IgD-negative memory B cell (primary cell): ENCODE measurements at regions not wholly inside any gene's neighbourhood (a gene's known extent, or its start where the extent isn't known, plus 50 kb on each side); places are given as distances from the start of the nearest gene placed in this dataset.

ENCODE experiments used
- H3K27ac Mint-ChIP-seq, 3 donors: one replicate each; pipeline ENCODE4 v1.8.0; 2020 to 2022; ENCODE audit warnings: mild to moderate bottlenecking in 3 of 3, mixed read lengths in 3 of 3, moderate library complexity in 1 of 3
- H3K27me3 Mint-ChIP-seq: one replicate; pipeline ENCODE4 v1.8.0; 2021; ENCODE audit warnings: mixed read lengths
- H3K36me3 Mint-ChIP-seq: one replicate; pipeline ENCODE4 v1.8.0; 2020; ENCODE audit warnings: mild to moderate bottlenecking, mixed read lengths
- H3K4me1 Mint-ChIP-seq, 3 donors: one replicate each; pipeline ENCODE4 v1.8.0; 2020 to 2022; ENCODE audit warnings: mixed read lengths in 3 of 3, mild to moderate bottlenecking in 1 of 3
- H3K4me3 Mint-ChIP-seq, 4 donors: one replicate each; pipeline ENCODE4 v1.8.0; 2020 to 2022; ENCODE audit warnings: mild to moderate bottlenecking in 4 of 4, mixed read lengths in 4 of 4, moderate library complexity in 3 of 4
- H3K9me3 Mint-ChIP-seq, 3 donors: one replicate each; pipeline ENCODE4 v1.8.0; 2020 to 2021; ENCODE audit warnings: mixed read lengths in 3 of 3, mild to moderate bottlenecking in 1 of 3

- Mint-ChIP-seq H3K4me1 (no peaks in the 10 kb centered on the region), H3K27me3 (no peaks in the 10 kb centered on the region), H3K27ac (no peak overlapping the region), H3K36me3 (peaks cover 2% of the 10 kb centered on the region), H3K9me3 (no peaks in the 10 kb centered on the region), H3K4me3 (no peak overlapping the region)
Observed at GRCh38 chr6:80463197-80463596, 356.7 kb downstream of the BCKDHB start.

- H3K27me3 Mint-ChIP-seq = no peaks in the 10 kb centered on the region
- no peak overlapping the region for H3K4me3 Mint-ChIP-seq
- no peaks in the 10 kb centered on the region for H3K4me1 Mint-ChIP-seq
- no peaks in the 10 kb centered on the region for H3K9me3 Mint-ChIP-seq
- H3K36me3 Mint-ChIP-seq = peaks cover 2% of the 10 kb centered on the region
- H3K27ac Mint-ChIP-seq = no peak overlapping the region
Observed at GRCh38 chr6:80460257-80460865, 353.9 kb downstream of the BCKDHB start.

- Mint-ChIP-seq H3K4me1 (no peaks in the 10 kb centered on the region), H3K27me3 (no peaks in the 10 kb centered on the region), H3K4me3 (no peak overlapping the region), H3K9me3 (no peaks in the 10 kb centered on the region), H3K36me3 (no peaks in the 10 kb centered on the region), H3K27ac (no peak overlapping the region)
Observed at GRCh38 chr6:80457439-80457933, 351.0 kb downstream of the BCKDHB start.

- Mint-ChIP-seq H3K36me3 (no peaks in the 10 kb centered on the region), H3K27ac (no peak overlapping the region), H3K4me1 (no peaks in the 10 kb centered on the region), H3K9me3 (peaks cover 0 to 2% (median 0%) of the 10 kb centered on the region in 3 donors), H3K4me3 (no peak overlapping the region), H3K27me3 (no peaks in the 10 kb centered on the region)
Observed at GRCh38 chr6:80456724-80457438, 350.4 kb downstream of the BCKDHB start.

GRCh38 chr6:80454661-80455365 lies 348.3 kb downstream of the BCKDHB start:
- Mint-ChIP-seq H3K4me3 (no peak overlapping the region), H3K4me1 (no peaks in the 10 kb centered on the region), H3K27me3 (no peaks in the 10 kb centered on the region), H3K27ac (no peak overlapping the region), H3K36me3 (no peaks in the 10 kb centered on the region), H3K9me3 (peaks cover 0 to 2% (median 0%) of the 10 kb centered on the region in 3 donors)

GRCh38 chr6:80454197-80454596 lies 347.7 kb downstream of the BCKDHB start:
- Mint-ChIP-seq H3K27me3 (no peaks in the 10 kb centered on the region), H3K27ac (no peak overlapping the region), H3K36me3 (no peaks in the 10 kb centered on the region), H3K4me1 (no peaks in the 10 kb centered on the region), H3K9me3 (peaks cover 0 to 2% (median 0%) of the 10 kb centered on the region in 3 donors), H3K4me3 (no peak overlapping the region)

- Mint-ChIP-seq H3K9me3 (peaks cover 0 to 4% (median 0%) of the 10 kb centered on the region in 3 donors), H3K4me1 (no peaks in the 10 kb centered on the region), H3K27ac (no peak overlapping the region), H3K36me3 (peaks cover 5% of the 10 kb centered on the region), H3K4me3 (no peak overlapping the region), H3K27me3 (no peaks in the 10 kb centered on the region)
Observed at GRCh38 chr6:80449726-80450125, 343.3 kb downstream of the BCKDHB start.

- Mint-ChIP-seq H3K4me1 (no peaks in the 10 kb centered on the region), H3K27me3 (no peaks in the 10 kb centered on the region), H3K4me3 (no peak overlapping the region), H3K36me3 (peaks cover 5% of the 10 kb centered on the region), H3K9me3 (peaks cover 0 to 2% (median 0%) of the 10 kb centered on the region in 3 donors), H3K27ac (no peak overlapping the region)
Observed at GRCh38 chr6:80446454-80447045, 340.1 kb downstream of the BCKDHB start.

- no peaks in the 10 kb centered on the region for H3K27me3 Mint-ChIP-seq
- no peak overlapping the region for H3K4me3 Mint-ChIP-seq
- peaks cover 0 to 2% (median 0%) of the 10 kb centered on the region in 3 donors for H3K9me3 Mint-ChIP-seq
- peaks cover 5% of the 10 kb centered on the region for H3K36me3 Mint-ChIP-seq
- H3K4me1 Mint-ChIP-seq = no peaks in the 10 kb centered on the region
- no peak overlapping the region for H3K27ac Mint-ChIP-seq
Observed at GRCh38 chr6:80445751-80446150, 339.3 kb downstream of the BCKDHB start.

- peak overlapping the region in 1 of 3 donors; percentile 45 for H3K27ac Mint-ChIP-seq
- no peaks in the 10 kb centered on the region for H3K27me3 Mint-ChIP-seq
- H3K4me1 Mint-ChIP-seq = no peaks in the 10 kb centered on the region
- H3K9me3 Mint-ChIP-seq = no peaks in the 10 kb centered on the region
- peaks cover 3% of the 10 kb centered on the region for H3K36me3 Mint-ChIP-seq
- H3K4me3 Mint-ChIP-seq = no peak overlapping the region
Observed at GRCh38 chr6:80442366-80442765, 335.9 kb downstream of the BCKDHB start.

GRCh38 chr6:80441131-80441530 lies 334.7 kb downstream of the BCKDHB start:
- Mint-ChIP-seq H3K27ac (no peak overlapping the region), H3K4me3 (no peak overlapping the region), H3K4me1 (no peaks in the 10 kb centered on the region), H3K27me3 (no peaks in the 10 kb centered on the region), H3K36me3 (peaks cover 3% of the 10 kb centered on the region), H3K9me3 (no peaks in the 10 kb centered on the region)

- Mint-ChIP-seq H3K27me3 (no peaks in the 10 kb centered on the region), H3K36me3 (peaks cover 3% of the 10 kb centered on the region), H3K27ac (no peak overlapping the region), H3K4me3 (no peak overlapping the region), H3K9me3 (no peaks in the 10 kb centered on the region), H3K4me1 (no peaks in the 10 kb centered on the region)
Observed at GRCh38 chr6:80440496-80441115, 334.1 kb downstream of the BCKDHB start.

GRCh38 chr6:80439721-80440470 lies 333.4 kb downstream of the BCKDHB start:
- H3K27ac Mint-ChIP-seq = no peak overlapping the region
- H3K4me1 Mint-ChIP-seq = no peaks in the 10 kb centered on the region

GRCh38 chr6:80438772-80439171 lies 332.3 kb downstream of the BCKDHB start:
- no peaks in the 10 kb centered on the region for H3K36me3 Mint-ChIP-seq
- no peaks in the 10 kb centered on the region for H3K27me3 Mint-ChIP-seq
- H3K4me1 Mint-ChIP-seq = no peaks in the 10 kb centered on the region

More at GRCh38 chr6:80439721-80440470, 333.4 kb downstream of the BCKDHB start:
- Mint-ChIP-seq H3K9me3 (no peaks in the 10 kb centered on the region), H3K36me3 (peaks cover 2% of the 10 kb centered on the region), H3K4me3 (no peak overlapping the region), H3K27me3 (no peaks in the 10 kb centered on the region)

More at GRCh38 chr6:80438772-80439171, 332.3 kb downstream of the BCKDHB start:
- Mint-ChIP-seq H3K9me3 (no peaks in the 10 kb centered on the region), H3K4me3 (no peak overlapping the region), H3K27ac (no peak overlapping the region)
